GM21526 (cell line): ENCODE measurements at regions not wholly inside any gene's neighbourhood (a gene's known extent, or its start where the extent isn't known, plus 50 kb on each side); places are given as distances from the start of the nearest gene placed in this dataset.
"Not testable (repeated sequence)": the region's sequence is repeated elsewhere in the genome, so short reads cannot be mapped to it uniquely, and the experiment has no call there.

Source experiments
- ATAC-seq: cut with Tn5 transposase; IDR thresholded peaks from one replicate; pipeline ENCODE4 v1.9.1; 2021; ENCODE audit warnings: moderate library complexity; ENCODE audit not compliant: unreplicated experiment, low FRiP score

DNA sequence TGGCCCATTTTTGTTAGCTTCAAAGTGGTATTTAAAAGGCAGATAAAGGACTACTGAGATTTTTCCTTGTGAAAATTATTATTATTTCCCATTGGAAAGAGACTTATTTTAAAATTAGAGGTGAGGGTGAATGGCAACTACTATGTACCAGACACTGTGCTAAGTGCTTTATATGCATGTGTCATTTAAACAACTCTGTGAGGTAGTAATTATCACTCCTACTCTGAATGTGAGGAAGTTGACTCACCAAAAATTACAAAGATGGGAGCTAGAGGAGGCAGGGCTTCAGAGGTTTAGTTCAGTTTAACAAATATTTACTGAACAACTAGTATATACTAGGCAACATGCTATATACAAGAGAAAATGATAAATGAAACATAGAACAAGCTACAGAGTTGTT lies 78.2 kb downstream of the MSL3 start:
- no peak for ATAC-seq

DNA sequence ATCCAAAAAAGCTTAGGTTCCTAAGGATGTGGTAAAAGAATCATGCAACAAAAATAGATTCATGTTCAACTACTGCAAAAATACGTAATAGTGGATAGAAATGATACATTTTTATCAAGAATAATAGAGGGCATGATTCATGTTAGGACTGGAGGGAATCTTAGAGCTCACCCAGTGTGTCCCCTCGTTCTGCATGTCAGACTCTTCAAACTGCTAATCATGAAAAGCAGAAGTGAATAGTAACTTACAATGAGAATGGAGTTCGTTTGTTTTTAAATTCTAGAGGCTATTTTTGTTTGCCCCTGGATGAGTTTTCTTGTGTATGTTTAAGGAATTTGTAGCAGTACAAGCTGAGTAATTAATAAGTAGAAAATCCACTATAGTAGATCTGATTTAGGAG lies 79.4 kb downstream of the MSL3 start:
- ATAC-seq, result no peak

DNA sequence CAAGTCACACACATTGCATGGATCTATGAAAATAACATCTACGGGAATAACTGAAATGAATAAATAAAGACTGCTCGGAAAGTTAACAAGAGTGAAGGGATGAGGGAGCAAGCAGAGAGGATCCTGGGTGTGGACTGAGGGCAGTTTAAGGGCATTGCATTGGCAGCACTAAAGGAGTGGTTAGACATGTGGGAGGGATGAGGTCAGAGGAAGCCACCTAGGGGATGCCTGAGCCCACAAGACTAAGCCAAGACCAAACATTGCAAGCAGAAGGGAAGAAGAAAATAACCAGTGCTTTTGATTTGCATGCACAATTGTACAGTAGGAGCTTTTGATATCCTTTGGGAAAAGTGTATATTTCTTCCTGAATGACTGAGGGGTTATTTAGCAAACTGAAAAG lies 106.1 kb downstream of the MSL3 start:
- ATAC-seq, result no peak

DNA sequence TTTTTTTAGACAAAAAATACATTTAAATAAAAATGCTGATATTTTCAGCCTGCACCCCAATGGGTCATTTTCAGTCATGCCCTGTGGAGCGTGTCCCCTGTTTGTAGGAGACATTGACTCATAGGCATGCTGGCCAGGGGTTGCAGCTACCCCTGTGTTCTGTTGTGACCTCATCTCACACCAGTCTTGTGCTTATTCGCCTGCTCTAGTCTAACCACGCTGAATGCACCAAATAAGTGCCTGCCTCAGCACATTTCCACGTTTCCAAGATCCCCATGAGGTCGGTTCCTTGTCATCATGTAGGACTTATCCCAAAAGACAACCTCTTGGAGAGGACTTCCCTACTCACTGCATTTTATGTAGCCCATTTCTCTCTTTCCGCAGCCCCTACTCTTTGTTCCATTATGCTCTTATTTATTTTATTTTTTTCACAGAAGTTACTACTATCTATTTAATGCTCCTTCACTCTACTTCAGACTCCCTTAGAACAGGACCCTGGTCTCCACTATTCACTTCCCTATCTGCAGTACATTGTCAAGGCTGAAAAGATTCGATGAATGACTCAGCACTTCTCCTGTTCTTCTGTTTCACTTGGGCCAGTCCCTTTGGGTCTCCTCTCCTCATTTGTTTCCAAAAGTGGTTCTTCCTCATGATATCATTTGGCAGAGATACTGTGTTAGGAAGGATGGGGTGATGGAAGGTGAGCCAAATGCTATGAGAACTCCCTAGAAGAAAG lies 109.7 kb downstream of the MSL3 start:
- ATAC-seq, result no peak

DNA sequence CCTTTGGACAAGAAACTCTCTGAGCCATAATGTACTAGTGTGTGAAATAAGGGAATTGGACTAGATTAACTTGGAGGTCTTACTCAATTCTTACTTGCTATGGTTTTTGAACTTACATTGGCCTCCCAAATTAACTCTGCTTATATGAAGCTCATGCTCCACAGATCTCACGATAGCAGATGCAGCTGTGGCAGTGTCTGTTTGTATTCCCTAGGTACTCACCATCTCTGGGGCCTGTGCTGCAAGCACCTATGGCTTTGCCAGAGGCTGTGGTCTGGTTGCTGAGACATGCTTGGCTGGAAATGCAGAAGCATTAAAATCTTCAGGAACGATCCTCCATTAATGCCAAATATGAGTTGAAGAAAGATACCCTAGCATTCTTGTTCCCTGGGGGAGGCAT lies 112.8 kb downstream of the MSL3 start:
- no peak for ATAC-seq

DNA sequence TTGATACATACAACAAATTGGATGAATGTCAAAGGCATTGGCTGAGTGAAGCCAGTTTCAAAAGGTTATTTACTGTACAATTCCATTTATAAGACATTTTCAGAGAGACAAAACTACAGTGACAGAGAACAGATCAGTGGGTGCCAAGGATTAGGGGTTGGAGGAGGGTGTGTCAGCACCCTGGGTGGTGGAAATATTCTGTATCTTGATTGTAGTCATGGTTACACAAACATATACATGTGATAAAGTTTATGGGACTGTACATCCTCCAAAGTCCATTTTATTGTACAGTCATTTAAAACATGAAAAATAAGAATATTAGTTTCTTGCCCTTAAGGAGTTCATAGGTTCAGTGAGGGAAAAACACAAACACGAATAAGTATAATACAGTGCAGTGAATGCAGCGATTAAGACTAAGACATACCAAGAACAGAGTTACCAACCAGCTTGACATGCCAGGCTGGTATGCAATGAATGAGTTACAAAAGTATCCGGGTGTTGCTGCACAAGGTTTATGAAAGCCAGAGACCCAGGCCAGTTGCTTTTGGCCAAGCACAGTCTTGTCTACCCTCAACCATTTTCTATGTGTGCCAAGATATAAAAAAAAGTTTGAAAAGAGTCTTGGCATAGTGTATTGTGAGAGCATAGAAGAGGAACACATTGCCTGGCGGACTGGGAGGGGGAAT lies 123.6 kb downstream of the MSL3 start:
- ATAC-seq, result no peak

DNA sequence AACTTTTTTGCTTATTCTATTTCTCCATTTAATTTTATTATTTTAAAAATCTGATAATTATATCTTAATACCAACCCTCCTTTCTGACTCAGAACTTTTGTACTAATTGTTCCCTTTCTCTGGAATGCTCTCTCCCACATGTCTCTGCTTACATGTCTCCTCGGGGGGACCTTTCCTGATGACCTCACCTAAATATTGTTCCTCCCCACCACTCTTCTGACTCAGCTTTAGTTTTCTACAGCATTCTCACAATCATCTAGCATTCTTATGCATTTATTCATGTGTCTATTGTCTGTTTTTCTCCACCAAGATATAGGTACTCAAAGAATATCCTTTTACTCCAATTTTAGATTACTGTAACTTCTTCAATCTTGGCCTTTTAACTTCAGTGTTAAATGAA lies 128.7 kb downstream of the MSL3 start:
- no peak for ATAC-seq

DNA sequence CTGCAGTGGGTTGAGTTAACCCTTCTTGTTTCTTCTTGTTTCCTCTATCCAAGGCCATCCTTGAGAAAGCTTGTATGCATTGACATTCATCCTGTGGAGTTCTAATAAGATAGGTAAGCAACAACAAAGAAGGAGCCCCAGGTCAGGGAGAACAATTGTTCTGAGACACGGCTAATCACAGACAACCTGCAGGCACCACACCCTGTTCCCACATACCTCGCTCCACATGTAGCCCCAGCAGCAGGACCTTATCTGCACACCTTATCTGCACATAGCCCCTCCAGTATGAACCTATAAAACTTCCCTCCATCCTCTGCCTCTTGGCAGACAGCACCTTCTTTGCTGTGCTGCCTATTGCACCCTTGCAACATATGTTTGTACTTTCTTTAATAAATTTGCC lies 129.1 kb downstream of the MSL3 start:
- no peak for ATAC-seq

DNA sequence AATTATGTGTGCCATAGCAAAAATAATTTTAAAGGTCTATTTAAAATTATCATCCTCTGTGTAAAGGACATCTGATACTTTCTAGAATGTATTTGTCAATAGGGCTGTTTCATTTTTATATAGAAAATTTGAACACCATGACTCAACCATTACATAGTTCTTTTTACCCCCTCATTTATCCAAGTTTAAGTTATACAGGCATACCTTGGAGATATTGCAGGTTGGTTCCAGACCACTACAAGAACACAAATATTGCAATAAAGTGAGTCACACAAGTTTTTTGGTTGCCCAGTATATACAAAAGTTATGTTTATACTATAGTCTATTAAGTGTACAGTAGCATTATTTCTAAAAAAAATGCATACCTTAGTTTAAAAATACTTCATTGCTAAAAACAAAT lies 130.4 kb downstream of the MSL3 start:
- no peak for ATAC-seq

DNA sequence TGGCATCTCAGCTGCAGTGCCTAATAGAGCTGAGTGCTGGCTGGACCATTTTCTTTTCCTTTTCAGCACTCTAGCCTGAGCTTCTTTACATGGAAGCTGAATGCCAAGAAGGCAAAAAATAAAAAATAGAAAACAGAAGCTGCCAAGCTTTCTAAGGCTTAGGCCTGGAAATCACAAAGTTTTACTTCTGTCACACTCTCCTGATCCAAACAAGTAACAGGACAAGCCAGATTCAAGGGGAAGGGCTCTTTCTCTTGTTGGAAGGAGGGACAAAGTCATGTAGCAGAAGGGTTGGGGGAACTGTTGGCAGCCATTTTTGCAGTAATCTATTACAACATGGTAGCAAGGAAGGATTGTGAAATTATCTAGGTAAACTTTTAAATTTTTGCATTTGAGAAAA lies 131.8 kb downstream of the MSL3 start:
- no peak for ATAC-seq

DNA sequence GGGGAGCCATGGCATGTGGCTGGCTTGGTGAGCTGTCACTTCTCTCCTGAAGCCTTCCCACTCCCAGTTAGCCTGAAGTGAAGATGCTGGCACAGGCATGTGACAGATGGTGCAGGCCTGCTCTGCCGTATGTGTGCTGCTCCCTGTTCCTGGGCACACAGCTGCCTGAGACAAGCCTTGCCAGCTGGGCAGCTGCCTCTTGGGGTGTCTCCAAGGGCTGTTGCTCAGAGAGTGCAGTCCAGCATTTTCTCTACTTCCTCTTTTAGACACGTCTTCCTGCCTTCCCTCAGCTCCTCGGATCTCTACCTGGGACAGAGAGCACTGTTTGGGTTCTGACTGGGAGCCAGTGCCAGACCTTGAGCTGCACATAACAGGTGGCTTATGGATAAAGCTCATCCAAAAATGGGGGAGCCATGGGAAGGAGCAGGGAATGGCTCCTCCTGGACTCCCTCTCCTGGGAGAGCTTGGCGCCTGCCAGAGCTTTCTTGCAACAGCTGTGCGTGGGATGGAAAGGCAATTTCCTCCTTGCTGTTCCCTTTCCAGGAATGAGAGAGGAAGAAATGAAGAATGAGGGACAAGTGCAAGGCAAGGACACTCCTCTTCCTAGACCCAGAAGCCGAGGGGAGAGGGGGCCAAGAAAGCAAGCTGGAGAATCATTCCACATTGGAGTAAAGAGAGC lies 132.9 kb downstream of the MSL3 start:
- ATAC-seq, result no peak

DNA sequence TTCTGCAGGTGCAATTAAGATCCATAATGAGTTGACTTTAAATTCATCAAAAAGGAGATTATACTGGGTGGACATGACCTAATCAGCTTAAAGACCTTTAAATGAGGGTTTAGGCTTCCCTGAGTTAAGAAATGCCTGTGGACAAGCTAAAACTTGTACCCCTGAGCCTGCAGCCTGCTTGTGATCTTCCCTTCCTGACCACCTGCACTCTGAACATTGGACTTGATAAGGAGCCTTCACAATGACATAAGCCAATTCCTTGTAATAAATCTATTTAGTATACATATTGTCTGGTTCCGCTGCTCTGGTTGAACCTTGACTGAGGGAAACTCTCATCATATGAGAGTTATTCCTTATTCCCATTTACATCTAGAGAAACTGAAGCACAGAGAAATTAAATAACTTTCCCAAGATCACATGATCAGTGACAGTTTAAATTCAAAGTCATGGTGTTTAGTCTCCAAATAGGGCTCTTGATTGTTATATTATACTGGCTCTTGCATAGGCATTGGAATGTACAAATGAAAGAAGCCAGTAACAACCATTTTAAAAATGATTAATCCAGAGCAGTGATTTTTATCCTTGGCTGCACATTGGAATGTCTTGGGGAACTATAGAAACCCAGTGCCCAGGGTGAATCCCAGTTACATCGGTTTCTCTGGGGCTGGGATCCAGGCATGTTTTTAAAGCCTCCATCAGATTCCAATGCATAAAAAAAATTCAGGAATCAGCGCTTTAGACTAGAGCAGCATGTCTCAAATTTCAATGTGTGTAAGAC lies 136.1 kb downstream of the MSL3 start:
- no peak for ATAC-seq

DNA sequence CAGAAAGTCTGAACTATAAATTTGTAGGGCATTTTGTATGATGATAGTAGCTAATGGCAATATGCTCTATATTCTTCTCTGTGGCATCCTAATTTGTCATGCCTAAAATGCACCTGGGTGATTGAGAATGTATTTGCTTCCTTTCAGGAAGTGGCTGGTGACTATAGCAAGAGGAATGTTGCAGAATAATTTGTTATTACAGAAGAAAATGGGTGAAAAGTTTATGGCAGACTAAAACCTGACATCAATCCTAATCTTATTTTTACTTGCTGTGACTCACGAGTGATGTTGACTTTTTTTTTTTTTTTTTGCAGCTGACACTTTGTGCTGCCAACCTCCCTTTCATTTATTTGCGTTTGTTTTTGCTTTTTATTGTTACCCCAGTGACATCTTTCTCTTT lies 141.1 kb downstream of the MSL3 start:
- no peak for ATAC-seq

DNA sequence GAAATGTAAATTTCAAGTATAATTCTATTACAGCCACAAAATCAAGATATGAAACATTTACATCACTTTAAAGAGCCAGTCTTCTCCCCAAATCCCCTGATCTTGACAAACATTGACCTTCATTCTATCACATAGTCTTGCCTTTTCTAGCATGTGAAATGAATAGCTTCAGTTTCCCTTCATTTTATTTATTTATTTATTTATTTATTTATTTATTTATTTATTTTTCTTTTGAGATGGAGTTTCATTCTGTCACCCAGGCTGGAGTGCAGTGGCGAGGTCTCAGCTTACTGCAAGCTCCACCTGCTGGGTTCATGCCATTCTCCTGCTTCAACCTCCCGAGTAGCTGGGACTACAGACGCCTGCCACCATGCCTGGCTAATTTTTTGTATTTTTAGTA lies 147.9 kb downstream of the MSL3 start:
- ATAC-seq, result not testable (repeated sequence)

DNA sequence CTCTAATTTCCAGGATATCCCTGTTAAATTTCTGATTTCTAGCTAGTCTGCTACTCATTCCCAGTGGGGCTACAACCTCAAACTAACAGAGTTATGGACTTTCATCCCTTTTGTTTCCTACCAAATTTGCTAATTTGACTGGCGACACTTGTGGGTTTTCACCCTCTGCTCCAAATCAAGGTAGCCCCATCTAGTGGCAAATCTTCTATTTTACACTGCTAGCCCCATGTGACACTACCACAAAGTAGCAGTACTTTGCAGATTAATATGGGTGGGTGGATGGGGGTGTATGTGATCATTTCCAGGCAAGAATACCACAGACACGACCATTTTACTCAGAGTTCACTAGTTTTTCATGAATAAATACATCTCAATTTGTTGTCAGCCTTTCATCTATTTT lies 150.3 kb downstream of the MSL3 start:
- peak; percentile 96 for ATAC-seq

DNA sequence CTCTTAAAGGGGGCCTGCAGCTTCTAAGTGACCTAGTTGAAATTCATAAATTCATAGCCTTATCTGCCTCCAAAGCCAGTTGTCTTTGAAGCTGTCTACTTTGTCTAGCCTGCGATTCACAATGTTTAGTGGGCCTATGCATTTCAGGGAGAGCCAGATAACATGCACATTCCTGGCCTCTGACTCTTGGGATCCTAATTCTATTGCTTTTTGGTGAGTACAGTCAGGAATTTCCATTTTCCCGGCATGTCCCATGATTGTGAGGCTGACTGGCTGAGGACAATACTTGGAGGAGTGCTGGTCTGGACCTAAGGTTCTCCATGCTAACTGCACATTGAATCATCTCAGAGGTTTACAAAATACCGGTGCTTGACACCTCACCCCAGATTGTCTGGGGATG lies 155.0 kb downstream of the MSL3 start:
- no peak for ATAC-seq

DNA sequence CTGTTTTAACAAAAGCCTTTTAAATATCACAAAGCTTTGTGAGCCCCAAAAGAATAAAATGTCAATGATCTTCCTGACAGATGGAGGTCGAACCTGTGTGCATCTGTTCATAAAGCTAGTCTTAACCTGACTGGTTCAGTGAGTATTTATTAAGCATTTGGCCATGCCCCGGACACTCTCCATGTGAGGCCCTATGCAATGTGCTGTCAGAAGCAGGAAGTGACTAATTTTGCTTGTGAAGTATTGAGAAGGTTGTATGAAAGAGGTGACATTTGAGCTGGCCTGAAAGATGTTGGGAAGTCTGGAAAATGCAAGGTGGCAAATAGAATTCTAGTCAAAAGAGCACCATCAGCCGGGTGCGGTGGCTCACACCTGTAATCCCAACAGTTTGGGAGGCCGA lies 171.4 kb downstream of the MSL3 start:
- no peak for ATAC-seq

DNA sequence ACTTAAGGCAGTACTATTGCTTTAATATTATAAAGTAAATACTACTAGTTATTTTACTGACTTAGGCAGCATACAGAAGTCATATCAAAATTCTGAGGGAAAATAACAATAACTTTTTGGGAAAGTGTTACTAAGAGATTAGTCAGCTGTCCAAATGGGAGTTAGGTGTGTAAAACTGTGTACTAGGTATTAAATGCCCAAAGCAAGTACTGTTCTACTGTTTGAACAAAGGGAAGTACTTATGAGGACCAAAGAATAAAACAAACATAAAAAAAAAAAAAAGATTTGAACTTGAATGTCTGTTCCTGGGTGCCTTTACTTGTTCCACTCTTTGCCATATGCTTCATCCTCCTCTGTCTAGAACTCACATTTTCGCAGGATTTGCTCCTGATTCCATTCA lies 174.4 kb downstream of the MSL3 start:
- ATAC-seq, result no peak

DNA sequence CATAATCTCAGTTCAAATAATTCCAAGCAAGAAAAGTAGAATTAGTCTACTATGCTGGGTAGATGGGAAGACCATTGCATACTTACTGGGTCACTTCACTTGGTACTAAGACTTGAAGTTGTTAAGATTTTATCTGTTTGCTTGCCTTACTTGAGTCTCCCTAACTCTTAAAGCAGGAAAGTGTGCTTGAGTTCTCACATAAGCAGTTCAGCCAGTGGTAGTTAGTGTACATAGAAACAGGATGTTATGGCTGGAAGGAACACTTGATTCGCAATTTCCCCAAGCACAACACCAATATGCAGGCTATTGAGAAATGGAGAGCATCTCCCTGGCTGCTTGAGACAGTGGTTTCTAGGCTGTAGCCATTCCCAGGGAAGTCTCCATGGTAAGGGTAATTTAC lies 176.1 kb downstream of the MSL3 start:
- ATAC-seq, result no peak

DNA sequence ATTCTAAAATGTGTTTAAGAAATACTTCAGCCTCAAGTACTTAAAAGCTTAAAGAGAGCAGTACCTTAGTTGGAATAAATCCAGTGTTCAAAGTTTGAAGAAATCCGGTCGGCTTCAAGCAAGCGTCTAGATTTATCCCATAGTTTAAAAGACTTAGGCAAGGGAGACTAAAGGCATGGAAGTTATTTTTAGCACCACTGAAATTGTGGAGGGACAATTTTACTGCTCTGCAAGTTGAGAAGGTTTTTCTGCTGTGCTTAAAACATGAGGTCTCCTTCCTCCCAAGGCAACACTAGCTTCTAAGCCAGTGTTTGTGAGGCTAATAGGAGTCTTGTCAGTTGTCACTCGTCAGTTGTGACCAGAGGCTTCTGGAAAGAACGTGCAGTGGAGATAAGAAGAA lies 183.5 kb downstream of the MSL3 start:
- ATAC-seq, result no peak

DNA sequence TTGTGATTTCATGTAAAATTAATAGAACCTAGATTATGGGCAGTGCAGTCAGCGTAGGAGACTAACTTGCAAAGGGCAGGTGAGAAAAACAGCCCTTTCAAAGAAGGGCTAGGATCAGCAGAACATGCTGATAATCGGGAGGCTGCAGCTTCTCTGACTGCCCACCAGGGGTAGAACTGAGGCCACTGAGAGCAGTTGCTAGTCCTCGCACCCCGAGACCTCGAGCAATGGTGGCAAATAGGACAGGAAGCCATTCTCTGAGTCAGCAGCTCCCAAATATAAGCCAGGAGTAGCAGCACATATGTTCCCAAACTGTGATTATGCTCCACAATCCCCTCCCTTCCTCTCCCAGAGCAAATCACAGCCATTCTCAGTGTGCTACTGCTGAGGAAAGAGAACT lies 186.5 kb downstream of the MSL3 start:
- ATAC-seq, result no peak
